CD4-positive, alpha-beta T cell treated with Interleukin-4 for 4 hours (primary cell): ENCODE measurements at regions not wholly inside any gene's neighbourhood (a gene's known extent, or its start where the extent isn't known, plus 50 kb on each side); places are given as distances from the start of the nearest gene placed in this dataset.
"Not testable (repeated sequence)": the region's sequence is repeated elsewhere in the genome, so short reads cannot be mapped to it uniquely, and the experiment has no call there.

Experiments used
- DNase-seq: peaks from one replicate; pipeline ENCODE4 v3.0.0-alpha.2; 2020

- peak; percentile 21 for DNase-seq
These were observed 106.6 kb upstream of the SAMD11 start for GRCh38 chr1:817071-817599.

GRCh38 chr1:817658-818617, 105.8 kb upstream of the SAMD11 start:
- DNase-seq: not testable (repeated sequence)

- DNase-seq: no peak
These were observed 105.0 kb upstream of the SAMD11 start for GRCh38 chr1:818618-819291.

- DNase-seq: no peak
These were observed 102.8 kb upstream of the SAMD11 start for GRCh38 chr1:820962-821361.

GRCh38 chr1:826808-827207, 96.9 kb upstream of the SAMD11 start:
- DNase-seq: not testable (repeated sequence)

GRCh38 chr1:827211-828063, 96.3 kb upstream of the SAMD11 start:
- DNase-seq: peak; percentile 93

GRCh38 chr1:829324-829723, 94.4 kb upstream of the SAMD11 start:
- not testable (repeated sequence) for DNase-seq

GRCh38 chr1:829932-830331, 93.8 kb upstream of the SAMD11 start:
- DNase-seq: not testable (repeated sequence)

- DNase-seq: not testable (repeated sequence)
These were observed 93.0 kb upstream of the SAMD11 start for GRCh38 chr1:830750-831149.

GRCh38 chr1:831522-831921, 92.2 kb upstream of the SAMD11 start:
- no peak for DNase-seq

- DNase-seq: no peak
These were observed 91.6 kb upstream of the SAMD11 start for GRCh38 chr1:832136-832535.

GRCh38 chr1:833226-833625, 90.5 kb upstream of the SAMD11 start:
- not testable (repeated sequence) for DNase-seq

GRCh38 chr1:835509-835908, 88.2 kb upstream of the SAMD11 start:
- not testable (repeated sequence) for DNase-seq

GRCh38 chr1:837601-838000, 86.1 kb upstream of the SAMD11 start:
- DNase-seq: not testable (repeated sequence)

GRCh38 chr1:838291-838690, 85.4 kb upstream of the SAMD11 start:
- DNase-seq: not testable (repeated sequence)

GRCh38 chr1:840592-840991, 83.1 kb upstream of the SAMD11 start:
- DNase-seq: not testable (repeated sequence)

- DNase-seq: peak; percentile 20
These were observed 81.9 kb upstream of the SAMD11 start for GRCh38 chr1:841671-842425.

GRCh38 chr1:842799-843198, 80.9 kb upstream of the SAMD11 start:
- not testable (repeated sequence) for DNase-seq

- not testable (repeated sequence) for DNase-seq
These were observed 79.8 kb upstream of the SAMD11 start for GRCh38 chr1:843946-844345.

GRCh38 chr1:844472-845026, 79.2 kb upstream of the SAMD11 start:
- DNase-seq: peak; percentile 24

- DNase-seq: not testable (repeated sequence)
These were observed 78.1 kb upstream of the SAMD11 start for GRCh38 chr1:845641-846040.

- DNase-seq: not testable (repeated sequence)
These were observed 73.8 kb upstream of the SAMD11 start for GRCh38 chr1:849873-850272.
